ENCODE measurements at regions not wholly inside any gene's neighbourhood (a gene's known extent, or its start where the extent isn't known, plus 50 kb on each side); places are given as distances from the start of the nearest gene placed in this dataset.
"Not testable (repeated sequence)": the region's sequence is repeated elsewhere in the genome, so short reads cannot be mapped to it uniquely, and the experiment has no call there.

GRCh38 chr10:80751940-80752339, 214.2 kb downstream of the SH2D4B start:
- no peak for DNase-seq (ENCODE audit: low spot score)

DNA sequence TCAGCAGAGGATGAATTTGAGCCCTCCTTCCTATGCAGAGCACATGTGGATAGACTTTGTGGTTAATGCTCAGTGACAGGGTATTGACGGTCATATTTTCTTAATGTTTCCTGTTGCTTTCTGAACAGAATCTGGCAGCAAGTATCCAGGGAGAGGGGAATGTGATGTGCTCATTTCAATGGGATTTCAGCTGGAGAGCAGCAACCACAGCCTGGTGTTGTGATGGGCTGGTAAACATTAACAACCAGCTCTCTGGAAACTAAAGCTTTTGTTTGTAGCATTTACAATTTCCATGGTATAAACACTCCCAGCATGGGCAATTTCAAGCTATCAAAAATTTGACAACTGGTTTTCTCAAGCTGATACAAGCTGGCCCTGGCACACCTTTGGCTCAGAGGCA, 215.9 kb downstream of the SH2D4B start:
- DNase-seq (ENCODE audit: low spot score): no peak

- DNase-seq (ENCODE audit: low spot score): no peak
Measured at GRCh38 chr10:80755893-80756292, 218.2 kb downstream of the SH2D4B start.

DNA sequence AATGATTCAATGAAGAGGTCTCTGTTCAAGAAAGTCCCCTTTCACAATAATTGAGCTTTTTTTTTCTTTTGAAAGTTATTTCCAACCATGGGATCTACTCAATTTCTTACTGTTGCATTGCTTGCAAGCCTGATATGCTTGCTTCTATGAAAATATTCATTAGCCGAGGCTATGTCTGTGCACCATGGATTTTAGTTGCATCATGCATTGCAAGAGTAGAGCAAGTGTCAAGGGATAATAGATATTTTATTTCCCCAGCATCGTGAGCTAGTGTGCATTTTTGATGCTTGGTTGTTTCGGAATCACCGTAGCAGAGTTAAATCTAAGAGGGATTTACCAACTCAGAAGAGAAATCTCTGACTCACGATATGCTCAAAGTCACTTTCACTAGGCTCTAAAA, 222.0 kb downstream of the SH2D4B start:
- no peak for DNase-seq (ENCODE audit: low spot score)

DNA sequence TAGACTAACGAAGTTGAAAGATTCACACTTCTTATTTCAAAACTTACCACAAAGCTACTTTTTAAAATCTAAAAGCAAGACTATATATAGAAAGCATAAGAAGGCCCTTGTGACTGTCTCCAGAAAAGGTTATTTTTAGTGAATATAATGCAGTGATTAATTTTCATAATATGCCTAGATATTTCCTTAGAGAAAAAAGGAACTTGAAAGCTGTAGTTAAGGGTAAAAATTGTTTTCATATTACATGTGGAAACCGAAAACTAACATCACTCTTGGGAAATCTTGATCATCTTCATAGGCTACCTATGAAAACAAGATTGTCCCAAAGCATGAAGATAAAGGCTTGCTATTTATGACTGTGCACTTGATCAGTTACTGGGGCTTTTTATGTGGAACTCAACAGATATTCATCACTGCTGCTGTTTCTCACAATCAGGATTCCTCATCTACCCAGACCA, 223.2 kb downstream of the SH2D4B start:
- no peak for DNase-seq (ENCODE audit: low spot score)

DNA sequence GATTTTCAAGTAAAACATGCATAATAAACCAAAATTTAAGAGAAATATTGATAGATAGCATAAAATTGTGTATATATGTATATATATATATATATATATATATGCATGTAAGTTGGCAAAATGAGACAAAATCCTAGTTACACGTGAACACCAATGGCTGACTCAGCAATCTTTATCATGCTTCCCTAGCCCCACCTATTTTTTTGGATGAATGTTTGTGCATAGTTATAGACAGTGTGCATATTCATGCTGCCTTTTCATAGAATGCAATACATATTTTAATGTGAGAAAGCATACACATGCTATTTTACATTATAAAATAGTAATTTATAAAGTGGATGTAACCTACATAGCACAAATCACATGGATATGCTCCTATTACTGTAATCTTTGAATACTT, 230.3 kb downstream of the SH2D4B start:
- no peak for DNase-seq (ENCODE audit: low spot score)

DNA sequence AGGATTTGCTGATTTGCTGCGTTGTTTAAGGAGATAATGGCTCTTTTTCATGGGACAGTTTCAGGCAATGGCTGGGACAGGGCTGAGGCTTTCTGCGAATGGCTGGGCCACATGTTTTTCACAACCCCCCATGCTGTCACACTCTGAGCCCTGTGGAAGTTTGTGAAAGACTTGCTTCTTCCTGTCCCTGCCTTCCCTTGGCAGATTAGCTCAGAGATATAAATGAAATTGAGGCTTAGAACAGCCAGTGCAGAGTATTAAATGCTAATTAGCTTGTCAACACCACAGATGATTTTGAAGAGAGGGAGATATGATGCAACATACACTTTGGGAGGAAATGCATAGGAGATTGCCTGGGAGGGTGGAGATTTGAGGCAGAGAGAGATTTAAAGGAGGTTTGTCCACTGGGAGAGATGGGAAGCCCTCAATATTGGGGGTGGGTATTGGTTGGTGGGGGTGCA, 232.0 kb downstream of the SH2D4B start:
- no peak for DNase-seq (ENCODE audit: low spot score)

DNA sequence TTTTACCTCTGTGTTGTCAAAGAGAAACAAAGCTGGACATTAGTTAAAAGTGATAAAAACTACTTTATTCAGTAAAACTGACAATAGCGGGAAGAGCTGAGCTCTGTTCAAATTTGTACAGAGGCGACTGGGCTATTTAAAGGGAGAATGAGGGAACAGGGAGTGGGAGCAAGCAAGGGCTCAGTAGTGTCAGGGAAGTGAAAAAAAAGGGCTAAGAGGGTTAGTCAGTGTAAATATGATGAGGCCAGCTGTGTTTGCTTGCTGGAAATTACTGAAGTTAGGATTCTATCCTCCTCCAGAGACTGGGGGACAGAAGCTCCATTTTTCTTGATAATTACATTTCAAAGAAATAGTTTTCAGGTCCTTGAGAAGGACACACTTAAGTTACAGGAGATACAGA, 232.5 kb downstream of the SH2D4B start:
- no peak for DNase-seq (ENCODE audit: low spot score)

DNA sequence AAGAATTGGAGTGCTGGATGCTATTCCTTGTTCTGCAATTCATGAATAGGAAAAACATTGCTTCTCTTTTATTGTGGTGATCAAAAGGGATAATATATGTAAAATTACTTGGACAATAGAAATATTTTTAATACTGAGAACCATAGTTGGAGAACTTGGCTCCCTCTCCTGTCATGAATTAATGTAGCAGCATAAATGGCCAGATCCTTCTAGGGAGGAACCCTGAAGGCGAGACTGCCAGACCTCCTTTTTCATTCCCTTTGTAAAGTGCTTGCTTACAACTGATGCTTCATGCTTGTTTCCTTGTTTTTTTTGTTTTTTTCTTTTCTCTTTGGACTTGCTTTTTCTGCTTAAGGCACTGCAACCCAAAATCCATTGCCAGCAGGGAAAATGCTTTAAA, 233.6 kb downstream of the SH2D4B start:
- no peak for DNase-seq (ENCODE audit: low spot score)

- DNase-seq (ENCODE audit: low spot score): no peak
Measured at GRCh38 chr10:80771902-80772555, 234.3 kb downstream of the SH2D4B start.

DNA sequence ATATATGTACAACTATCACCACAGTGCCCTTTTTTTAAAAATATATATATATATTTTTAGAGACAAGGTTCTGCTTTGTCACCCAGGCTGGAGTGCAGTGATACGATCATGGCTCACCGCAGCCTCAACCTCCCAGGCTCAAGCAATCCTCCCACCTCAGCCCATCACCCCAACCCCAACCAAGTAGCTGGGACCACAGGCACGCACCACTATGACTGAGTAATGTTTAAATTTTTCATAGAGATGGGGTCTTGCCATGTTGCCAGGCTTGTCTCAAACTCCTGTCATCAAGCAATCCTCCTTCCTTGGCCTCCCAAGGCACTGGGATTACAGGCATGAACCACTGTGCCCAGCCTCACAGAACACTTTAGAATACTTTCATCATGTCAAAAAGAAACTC, 234.9 kb downstream of the SH2D4B start:
- DNase-seq (ENCODE audit: low spot score): no peak

DNA sequence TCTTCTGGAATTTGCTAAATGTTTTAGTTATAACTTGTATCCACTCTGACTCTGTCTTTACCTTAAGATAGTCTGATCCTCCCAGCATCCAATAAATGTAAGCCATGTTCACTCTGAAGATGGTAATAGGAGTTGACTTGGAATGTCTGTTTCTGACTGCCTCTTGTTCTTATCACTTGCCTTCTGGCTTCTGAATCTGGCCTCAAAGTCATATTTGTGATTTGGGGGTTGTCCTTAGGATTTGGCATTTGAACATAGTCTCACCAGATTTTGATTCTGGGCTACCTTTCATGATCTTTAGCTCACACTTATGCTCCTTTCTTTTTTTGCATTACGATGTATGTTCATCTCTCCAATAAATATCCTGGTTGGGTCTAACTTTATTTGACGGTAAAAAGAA, 247.0 kb downstream of the SH2D4B start:
- DNase-seq (ENCODE audit: low spot score): no peak

DNA sequence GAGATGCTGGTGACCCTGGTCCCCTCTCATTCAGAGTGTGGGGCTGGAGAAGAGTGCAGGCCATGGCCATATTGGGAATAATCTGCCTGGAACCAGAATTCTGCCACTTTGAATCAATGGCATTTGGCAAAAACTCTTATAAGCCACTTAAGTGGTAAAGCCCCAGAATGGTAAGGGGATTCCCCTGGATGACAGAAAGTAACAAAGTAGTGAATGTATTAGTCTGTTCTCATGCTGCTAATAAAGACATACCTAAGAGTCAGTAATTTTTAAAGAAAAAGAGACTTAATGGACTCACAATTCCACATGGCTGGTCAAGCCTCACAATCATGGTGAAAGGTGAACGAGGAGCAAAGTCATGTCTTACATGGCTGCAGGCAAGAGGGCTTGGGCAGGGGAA, 248.6 kb downstream of the SH2D4B start:
- DNase-seq (ENCODE audit: low spot score): no peak

DNA sequence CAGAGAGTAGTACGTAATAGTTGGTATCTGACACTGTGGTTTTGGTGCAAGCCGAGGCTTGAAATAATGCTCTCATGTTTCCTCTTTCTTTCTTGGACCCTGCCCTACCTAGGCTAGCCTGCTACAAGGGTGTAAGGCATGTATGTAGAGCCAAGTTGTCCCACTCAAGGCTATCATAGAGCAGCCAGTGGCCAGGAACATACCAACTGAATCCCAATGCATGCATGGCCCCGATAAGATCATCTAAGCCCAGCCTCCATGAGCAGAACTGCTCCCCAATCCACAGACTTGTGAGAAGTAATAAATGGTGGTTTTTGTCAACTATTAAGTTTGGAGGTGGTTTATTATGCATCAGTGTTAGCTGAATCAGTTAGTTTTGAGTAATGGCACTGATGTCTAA, 250.2 kb downstream of the SH2D4B start:
- DNase-seq (ENCODE audit: low spot score): no peak

- no peak for DNase-seq (ENCODE audit: low spot score)
Measured at GRCh38 chr10:80794994-80795393, 257.3 kb downstream of the SH2D4B start.

- no peak for DNase-seq (ENCODE audit: low spot score)
Measured at GRCh38 chr10:80805343-80806020, 267.8 kb downstream of the SH2D4B start.

GRCh38 chr10:80814147-80814652, 276.5 kb downstream of the SH2D4B start:
- DNase-seq (ENCODE audit: low spot score): no peak

- no peak for DNase-seq (ENCODE audit: low spot score)
Measured at GRCh38 chr10:80829151-80829550, 291.4 kb downstream of the SH2D4B start.

- no peak for DNase-seq (ENCODE audit: low spot score)
Measured at GRCh38 chr10:80829562-80829961, 291.9 kb downstream of the SH2D4B start.

DNA sequence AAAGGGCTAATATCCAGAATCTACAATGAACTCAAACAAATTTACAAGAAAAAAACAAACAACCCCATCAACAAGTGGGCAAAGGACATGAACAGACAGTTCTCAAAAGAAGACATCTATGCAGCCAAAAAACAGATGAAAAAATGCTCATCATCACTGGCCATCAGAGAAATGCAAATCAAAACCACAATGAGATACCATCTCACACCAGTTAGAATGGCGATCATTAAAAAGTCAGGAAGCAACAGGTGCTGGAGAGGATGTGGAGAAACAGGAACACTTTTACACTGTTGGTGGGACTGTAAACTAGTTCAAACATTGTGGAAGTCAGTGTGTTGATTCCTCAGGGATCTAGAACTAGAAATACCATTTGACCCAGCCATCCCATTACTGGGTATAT, 295.0 kb downstream of the SH2D4B start:
- not testable (repeated sequence) for DNase-seq (ENCODE audit: low spot score)

GRCh38 chr10:80855348-80855971, 317.8 kb downstream of the SH2D4B start:
- no peak for DNase-seq (ENCODE audit: low spot score)

DNA sequence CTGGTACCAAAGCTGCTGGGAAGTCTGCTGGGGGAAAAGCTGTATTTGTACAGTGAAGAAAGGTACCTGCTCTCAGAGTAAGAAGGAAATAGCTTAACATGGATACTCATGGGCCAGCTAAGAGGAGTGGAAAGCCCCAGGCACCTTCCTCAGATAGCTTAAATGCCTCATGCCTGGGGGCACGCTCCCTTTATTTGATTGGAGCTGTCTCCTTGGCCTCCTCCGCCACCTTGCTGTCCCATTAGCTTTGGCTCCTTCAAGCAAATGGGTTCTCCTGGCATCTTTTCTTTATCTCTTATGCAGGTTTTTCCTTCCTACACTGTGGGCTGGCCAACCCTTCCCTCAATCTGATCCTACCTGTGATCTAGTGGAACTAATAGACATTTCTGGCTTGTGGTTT, 318.5 kb downstream of the SH2D4B start:
- no peak for DNase-seq (ENCODE audit: low spot score)

DNA sequence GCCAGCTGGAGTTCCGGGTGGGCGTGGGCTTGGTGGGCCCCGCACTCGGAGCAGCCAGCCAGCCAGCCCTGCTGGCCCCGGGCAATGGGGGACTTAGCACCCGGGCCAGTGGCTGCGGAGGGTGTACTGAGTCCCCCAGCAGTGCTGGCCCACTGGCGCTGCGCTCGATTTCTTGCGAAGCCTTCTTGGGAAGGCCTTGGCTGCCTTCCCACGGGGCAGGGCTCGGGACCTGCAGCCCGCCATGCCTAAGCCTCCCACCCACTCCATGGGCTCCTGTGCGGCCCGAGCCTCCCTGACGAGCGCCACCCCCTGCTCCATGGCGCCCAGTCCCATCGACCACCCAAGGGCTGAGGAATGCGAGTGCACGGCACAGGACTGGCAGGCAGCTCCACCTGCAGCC, 321.6 kb downstream of the SH2D4B start:
- not testable (repeated sequence) for DNase-seq (ENCODE audit: low spot score)

All from kidney capillary endothelial cell (primary cell).